Stimulated activated effector memory CD8-positive, alpha-beta T cell treated with anti-CD3 and anti-CD28 coated beads, Interleukin-12 subunit alpha, Interleukin-12 subunit beta, amount 100 ng/mL, for 72 hours (primary cell): ENCODE measurements at regions not wholly inside any gene's neighbourhood (a gene's known extent, or its start where the extent isn't known, plus 50 kb on each side); places are given as distances from the start of the nearest gene placed in this dataset.

Experiments
- ATAC-seq: fragments of 150-1000 bp; cut with Tn5 transposase; 2 replicates; pipeline ENCODE4 v1.10.0; 2021
- DNase-seq, 2 donors: peaks; one replicate each; pipeline ENCODE4 v3.0.0; 2021 to 2022; ENCODE audit warnings: low spot score in 2 of 2
- H3K27ac Mint-ChIP-seq: one replicate; pipeline ENCODE4 v1.8.0; 2022; ENCODE audit warnings: mild to moderate bottlenecking, mixed read lengths
- H3K36me3 Mint-ChIP-seq: one replicate; pipeline ENCODE4 v1.8.0; 2022; ENCODE audit warnings: mild to moderate bottlenecking, mixed read lengths
- H3K4me1 Mint-ChIP-seq: one replicate; pipeline ENCODE4 v1.8.0; 2022; ENCODE audit warnings: mixed read lengths
- H3K4me3 Mint-ChIP-seq: one replicate; pipeline ENCODE4 v1.8.0; 2022; ENCODE audit warnings: mild to moderate bottlenecking, mixed read lengths
- H3K9me3 Mint-ChIP-seq: one replicate; pipeline ENCODE4 v1.8.0; 2022; ENCODE audit warnings: mixed read lengths

DNA sequence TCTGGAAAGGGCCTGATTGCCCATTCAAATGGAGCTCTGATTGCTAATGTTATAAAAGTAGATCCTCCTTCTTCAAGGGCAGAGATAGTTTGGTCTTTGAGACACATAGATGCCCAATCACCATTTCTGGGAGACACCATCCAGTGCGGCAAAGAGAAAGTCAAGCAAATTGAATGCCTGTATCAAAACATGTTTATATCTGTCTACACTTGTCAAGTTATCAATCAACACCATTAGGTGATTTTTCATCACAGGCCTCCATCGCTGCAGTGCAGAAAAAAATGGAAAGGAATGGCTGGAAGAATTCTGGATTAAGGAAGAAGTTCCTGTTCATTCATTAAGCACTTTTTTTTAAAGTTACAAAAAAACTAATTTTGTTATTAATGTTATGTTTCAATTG lies 54.8 kb upstream of the ZFP64 start:
- Mint-ChIP-seq H3K4me1 (no peaks in the 10 kb centered on the region), H3K4me3 (no peak overlapping the region), H3K27ac (no peak overlapping the region), H3K36me3 (no peaks in the 10 kb centered on the region), H3K9me3 (no peaks in the 10 kb centered on the region)
- DNase-seq (no peak), ATAC-seq (no peak)

DNA sequence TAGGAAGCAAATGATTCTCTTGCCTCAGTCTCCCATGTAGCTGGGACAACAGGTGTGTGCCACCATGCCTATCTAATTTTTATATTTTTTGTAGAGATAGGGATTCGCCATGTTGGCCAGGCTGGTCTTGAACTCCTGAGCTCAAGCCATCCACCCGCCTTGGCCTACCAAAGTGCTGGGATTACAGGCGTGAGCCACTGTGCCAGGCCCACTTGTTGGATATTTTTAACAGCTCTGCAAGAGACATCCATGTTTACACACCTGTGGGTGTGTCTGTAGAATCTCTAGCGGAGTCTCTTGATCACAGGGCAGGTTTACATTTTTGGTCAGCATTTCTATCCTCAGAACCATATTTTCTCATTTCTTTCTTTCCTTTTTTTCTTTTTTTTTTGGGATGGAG lies 53.1 kb upstream of the ZFP64 start:
- no peaks in the 10 kb centered on the region for H3K36me3 Mint-ChIP-seq
- DNase-seq (no peak), ATAC-seq (no peak)
- H3K9me3 Mint-ChIP-seq: no peaks in the 10 kb centered on the region
- no peaks in the 10 kb centered on the region for H3K4me1 Mint-ChIP-seq
- no peak overlapping the region for H3K27ac Mint-ChIP-seq
- no peak overlapping the region for H3K4me3 Mint-ChIP-seq

DNA sequence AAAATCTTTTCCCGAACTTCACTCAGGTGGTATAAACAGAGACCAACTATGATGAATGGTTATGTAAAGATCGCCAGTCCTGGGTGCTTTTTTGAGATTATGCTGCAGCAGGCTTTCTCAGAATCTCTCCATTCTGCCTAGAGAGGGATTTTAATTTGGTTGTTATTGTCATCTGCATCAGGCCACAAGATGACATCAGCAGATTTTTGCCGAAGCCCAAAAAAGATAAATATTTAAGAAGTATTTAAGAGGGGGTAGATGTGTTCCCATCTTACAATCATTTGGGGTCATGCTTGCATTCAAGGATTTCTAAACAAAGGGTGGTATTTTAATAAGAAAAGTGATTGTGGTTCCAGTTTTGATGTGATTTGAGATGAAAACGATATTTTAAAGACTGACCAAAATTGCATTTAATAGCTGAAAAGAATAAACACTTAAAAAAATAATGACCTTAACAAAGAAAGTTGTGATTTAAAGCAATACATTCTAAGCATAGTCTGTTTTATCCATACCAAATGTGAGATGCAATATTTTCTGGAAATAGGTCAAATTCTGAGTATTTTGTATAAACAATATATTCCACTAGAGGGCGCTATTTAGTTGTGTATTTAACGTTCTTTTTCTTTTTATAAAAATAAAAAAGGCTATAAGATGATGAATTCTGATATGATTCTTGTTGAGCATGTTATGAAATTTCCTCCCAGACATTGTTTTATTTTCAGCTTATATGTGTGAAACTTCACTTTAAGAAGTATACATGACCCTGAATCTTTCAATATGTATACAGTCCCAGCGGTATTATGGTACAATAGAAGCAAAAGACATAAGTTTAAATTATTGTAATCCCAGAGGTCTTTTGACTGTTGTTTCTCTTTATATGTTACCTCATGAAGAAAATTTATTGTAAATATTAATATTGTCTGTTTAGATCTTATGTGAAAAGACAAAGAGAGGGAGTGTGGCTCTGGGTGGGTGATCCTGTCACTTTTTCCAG lies 51.0 kb upstream of the ZFP64 start:
- Mint-ChIP-seq H3K36me3 (no peaks in the 10 kb centered on the region), H3K9me3 (no peaks in the 10 kb centered on the region), H3K4me3 (no peak overlapping the region), H3K27ac (no peak overlapping the region), H3K4me1 (no peaks in the 10 kb centered on the region)
- DNase-seq: no peak
- ATAC-seq: no peak
